ENCODE measurements at regions not wholly inside any gene's neighbourhood (a gene's known extent, or its start where the extent isn't known, plus 50 kb on each side); places are given as distances from the start of the nearest gene placed in this dataset.

- H3K4me3 ChIP-seq (ENCODE audit: low read length): no peak overlapping the region
- Mint-ChIP-seq H3K4me3 (no peak overlapping the region), H3K9me3 (peaks cover 8% of the 10 kb centered on the region), H3K27me3 (no peaks in the 10 kb centered on the region), H3K4me1 (ENCODE audit: low read depth) (no peaks in the 10 kb centered on the region), H3K36me3 (ENCODE audit: low read depth) (no peaks in the 10 kb centered on the region), H3K27ac (no peak overlapping the region)
- no peak overlapping the region for H3K27ac ChIP-seq (ENCODE audit: low read depth in 1 of 2, low read length in 2 of 2)
- ChIA-PET POLR2A (no interaction called here), CTCF (no interaction called here)
- TF ChIP-seq, protein P1, sequence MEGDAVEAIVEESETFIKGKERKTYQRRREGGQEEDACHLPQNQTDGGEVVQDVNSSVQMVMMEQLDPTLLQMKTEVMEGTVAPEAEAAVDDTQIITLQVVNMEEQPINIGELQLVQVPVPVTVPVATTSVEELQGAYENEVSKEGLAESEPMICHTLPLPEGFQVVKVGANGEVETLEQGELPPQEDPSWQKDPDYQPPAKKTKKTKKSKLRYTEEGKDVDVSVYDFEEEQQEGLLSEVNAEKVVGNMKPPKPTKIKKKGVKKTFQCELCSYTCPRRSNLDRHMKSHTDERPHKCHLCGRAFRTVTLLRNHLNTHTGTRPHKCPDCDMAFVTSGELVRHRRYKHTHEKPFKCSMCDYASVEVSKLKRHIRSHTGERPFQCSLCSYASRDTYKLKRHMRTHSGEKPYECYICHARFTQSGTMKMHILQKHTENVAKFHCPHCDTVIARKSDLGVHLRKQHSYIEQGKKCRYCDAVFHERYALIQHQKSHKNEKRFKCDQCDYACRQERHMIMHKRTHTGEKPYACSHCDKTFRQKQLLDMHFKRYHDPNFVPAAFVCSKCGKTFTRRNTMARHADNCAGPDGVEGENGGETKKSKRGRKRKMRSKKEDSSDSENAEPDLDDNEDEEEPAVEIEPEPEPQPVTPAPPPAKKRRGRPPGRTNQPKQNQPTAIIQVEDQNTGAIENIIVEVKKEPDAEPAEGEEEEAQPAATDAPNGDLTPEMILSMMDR (IDR thresholded peaks at IDR 0.05): no peak
- peaks cover 0 to 8% of the 10 kb centered on the region in 2 experiments for H3K9me3 ChIP-seq (ENCODE audit: control insufficient read depth in 1 of 2, insufficient read depth in 1 of 2, low read length in 2 of 2)
- intact Hi-C loops (cut with DNase I, micrococcal nuclease): no loop called here
- no peaks in the 10 kb centered on the region for H3K27me3 ChIP-seq (ENCODE audit: control insufficient read depth in 1 of 2, insufficient read depth in 2 of 2, low read length in 2 of 2)
- ATAC-seq (ENCODE audit: poor library complexity) (no peak), DNase-seq (no peak)
- H3K4me1 ChIP-seq (ENCODE audit: insufficient read depth, low read length): no peaks in the 10 kb centered on the region
- H3K36me3 ChIP-seq (ENCODE audit: insufficient read depth, low read length): no peaks in the 10 kb centered on the region
These were observed 498.4 kb upstream of the ARGLU1 start for GRCh38 chr13:107066355-107066754.

DNA sequence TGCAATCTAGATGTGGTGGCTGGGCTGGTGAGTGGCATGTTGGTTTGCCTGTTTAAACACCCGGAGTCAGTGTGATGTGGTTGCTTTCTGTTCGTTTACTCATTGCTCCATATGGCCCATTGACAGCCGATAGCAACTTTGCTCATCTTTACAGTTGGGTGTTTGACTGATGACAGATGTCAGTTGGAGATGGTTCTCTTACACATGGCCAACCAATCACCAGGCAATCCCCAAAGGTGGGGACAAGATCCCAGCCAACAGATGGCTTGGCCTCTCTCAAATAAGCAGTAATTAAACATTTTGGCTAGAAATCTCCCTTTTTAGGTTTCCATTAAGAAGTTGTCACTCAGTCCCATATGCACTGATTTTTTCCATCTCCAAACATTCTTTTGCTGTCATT, 497.1 kb upstream of the ARGLU1 start:
- Mint-ChIP-seq H3K4me1 (ENCODE audit: low read depth) (no peaks in the 10 kb centered on the region), H3K9me3 (peaks cover 5% of the 10 kb centered on the region)

GRCh38 chr13:107057028-107057631, 489.2 kb upstream of the ARGLU1 start:
- Mint-ChIP-seq H3K4me3 (no peak overlapping the region), H3K27me3 (no peaks in the 10 kb centered on the region), H3K27ac (no peak overlapping the region), H3K4me1 (ENCODE audit: low read depth) (no peaks in the 10 kb centered on the region), H3K36me3 (ENCODE audit: low read depth) (no peaks in the 10 kb centered on the region), H3K9me3 (peaks cover 2% of the 10 kb centered on the region)
- H3K4me1 ChIP-seq (ENCODE audit: insufficient read depth, low read length): no peaks in the 10 kb centered on the region
- no peaks in the 10 kb centered on the region for H3K27me3 ChIP-seq (ENCODE audit: control insufficient read depth in 1 of 2, insufficient read depth in 2 of 2, low read length in 2 of 2)
- TF ChIP-seq, protein P1 (IDR thresholded peaks at IDR 0.05): no peak
- DNase-seq (no peak), ATAC-seq (ENCODE audit: poor library complexity) (no peak)
- POLR2A ChIA-PET: no interaction called here
- H3K36me3 ChIP-seq (ENCODE audit: insufficient read depth, low read length): no peaks in the 10 kb centered on the region
- CTCF ChIA-PET: no interaction called here
- no peak overlapping the region for H3K4me3 ChIP-seq (ENCODE audit: low read length)
- no peak overlapping the region for H3K27ac ChIP-seq (ENCODE audit: low read depth in 1 of 2, low read length in 2 of 2)
- peaks cover 0 to 5% of the 10 kb centered on the region in 2 experiments for H3K9me3 ChIP-seq (ENCODE audit: control insufficient read depth in 1 of 2, insufficient read depth in 1 of 2, low read length in 2 of 2)
- intact Hi-C loops (cut with DNase I, micrococcal nuclease): no loop called here

More for the DNA sequence above, 497.1 kb upstream of the ARGLU1 start:
- ChIA-PET POLR2A (no interaction called here), CTCF (no interaction called here)
- DNase-seq: no peak
- no peaks in the 10 kb centered on the region for H3K36me3 Mint-ChIP-seq (ENCODE audit: low read depth)
- intact Hi-C loops (cut with DNase I, micrococcal nuclease): no loop called here
- Histone ChIP-seq H3K4me3 (ENCODE audit: low read length) (no peak overlapping the region), H3K27me3 (ENCODE audit: control insufficient read depth in 1 of 2, insufficient read depth in 2 of 2, low read length in 2 of 2) (no peaks in the 10 kb centered on the region), H3K36me3 (ENCODE audit: insufficient read depth, low read length) (no peaks in the 10 kb centered on the region), H3K27ac (ENCODE audit: low read depth in 1 of 2, low read length in 2 of 2) (no peak overlapping the region), H3K4me1 (ENCODE audit: insufficient read depth, low read length) (no peaks in the 10 kb centered on the region), H3K9me3 (ENCODE audit: control insufficient read depth in 1 of 2, insufficient read depth in 1 of 2, low read length in 2 of 2) (peaks cover 0 to 8% of the 10 kb centered on the region in 2 experiments)
- TF ChIP-seq, protein P1 (IDR thresholded peaks at IDR 0.05): no peak
- no peak overlapping the region for H3K27ac Mint-ChIP-seq
- no peaks in the 10 kb centered on the region for H3K27me3 Mint-ChIP-seq
- no peak for ATAC-seq (ENCODE audit: poor library complexity)
- no peak overlapping the region for H3K4me3 Mint-ChIP-seq

Data from CD4-positive, alpha-beta T cell (primary cell).